Body of pancreas (tissue), 4 donors: ENCODE measurements at regions not wholly inside any gene's neighbourhood (a gene's known extent, or its start where the extent isn't known, plus 50 kb on each side); places are given as distances from the start of the nearest gene placed in this dataset.

Experiments
- CTCF ChIP-seq, 7 experiments: fragments of 450-650 bp in 4 of 7; fragments of 200-600 bp in 3 of 7; sonication (generic) in 3 of 7; IDR thresholded peaks; one replicate each; pipeline ENCODE4 v1.5.1; 2016 to 2019; ENCODE audit warnings: antibody characterized with exemption in 7 of 7
- POLR2A ChIP-seq, 3 donors: fragments of 450-650 bp; IDR thresholded peaks; one replicate each; pipeline ENCODE4 v1.6.1; 2016; ENCODE audit warnings: antibody characterized with exemption in 3 of 3, mild to moderate bottlenecking in 2 of 3

DNA sequence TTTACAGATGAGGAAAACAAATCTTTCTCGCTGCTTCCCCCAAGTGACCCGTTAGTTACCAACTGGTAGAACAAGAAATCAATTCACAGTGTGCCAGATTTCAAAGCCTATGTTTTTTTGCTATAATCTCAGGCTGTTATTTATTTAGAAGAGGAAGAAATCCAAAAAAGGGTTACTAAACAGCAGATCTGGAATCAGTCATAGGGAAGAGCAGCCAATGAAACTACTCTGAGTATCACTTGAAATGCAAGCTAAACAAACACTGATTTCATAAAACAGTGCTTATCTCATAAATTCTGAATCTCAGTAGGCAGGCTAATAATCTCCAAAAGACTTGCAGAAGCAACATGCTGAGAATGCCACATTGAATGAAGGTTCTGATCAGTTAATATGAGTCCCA is 829.5 kb upstream of the ACO1 start:
- TF ChIP-seq CTCF (IDR thresholded peaks at IDR 0.05) (no peak), POLR2A (IDR thresholded peaks at IDR 0.05) (no peak)
